GM19239 (cell line): ENCODE measurements at regions not wholly inside any gene's neighbourhood (a gene's known extent, or its start where the extent isn't known, plus 50 kb on each side); places are given as distances from the start of the nearest gene placed in this dataset.

Experiments
- DNase-seq: peaks from one replicate; pipeline ENCODE4 v3.0.0; 2011; ENCODE audit warnings: low spot score; ENCODE audit not compliant: insufficient read length
- FAIRE-seq: peaks from 2 replicates; lab custom pipeline; 2011; peaks lifted over from hg19 to GRCh38; lab: Jason Lieb, UNC

DNA sequence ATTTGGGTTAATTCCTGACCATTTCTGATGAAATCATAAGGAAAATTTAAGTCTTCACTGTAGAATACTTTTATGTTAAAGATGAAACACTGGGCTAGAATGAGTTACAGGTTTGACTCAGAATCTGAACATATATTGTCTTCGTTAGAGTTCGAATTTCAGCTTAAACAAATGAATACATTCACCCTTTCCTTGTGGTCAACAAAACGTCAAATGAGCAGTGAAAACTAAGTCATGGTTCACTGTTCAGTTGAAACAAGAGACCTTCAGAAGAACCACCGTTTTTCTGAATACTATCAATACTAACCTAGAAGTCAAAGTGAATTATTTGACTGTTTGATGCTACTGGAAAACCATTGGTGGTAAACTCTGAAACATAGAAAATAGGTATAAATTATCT, 235.2 kb upstream of the ZWINT start:
- FAIRE-seq, result peak; percentile 26
- DNase-seq, result no peak

DNA sequence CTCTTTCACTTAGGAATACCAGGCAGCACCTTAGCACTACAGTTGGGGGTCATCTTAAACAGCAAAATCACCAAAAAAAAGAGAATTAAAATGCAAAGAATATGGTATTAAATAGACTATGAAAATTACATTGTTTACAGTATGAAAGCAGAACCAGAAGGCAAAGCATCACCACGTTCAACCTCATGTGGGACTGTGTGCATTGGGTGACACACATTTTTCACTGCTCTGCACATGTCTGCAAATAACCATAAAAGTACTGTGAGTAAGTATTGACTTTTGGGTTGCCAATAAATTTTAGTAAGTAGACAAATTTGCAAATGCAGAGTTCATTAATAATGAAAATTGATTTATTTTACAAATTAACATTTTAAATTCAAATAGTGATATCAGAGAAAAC, 232.1 kb upstream of the ZWINT start:
- no peak for DNase-seq
- FAIRE-seq, result no peak

DNA sequence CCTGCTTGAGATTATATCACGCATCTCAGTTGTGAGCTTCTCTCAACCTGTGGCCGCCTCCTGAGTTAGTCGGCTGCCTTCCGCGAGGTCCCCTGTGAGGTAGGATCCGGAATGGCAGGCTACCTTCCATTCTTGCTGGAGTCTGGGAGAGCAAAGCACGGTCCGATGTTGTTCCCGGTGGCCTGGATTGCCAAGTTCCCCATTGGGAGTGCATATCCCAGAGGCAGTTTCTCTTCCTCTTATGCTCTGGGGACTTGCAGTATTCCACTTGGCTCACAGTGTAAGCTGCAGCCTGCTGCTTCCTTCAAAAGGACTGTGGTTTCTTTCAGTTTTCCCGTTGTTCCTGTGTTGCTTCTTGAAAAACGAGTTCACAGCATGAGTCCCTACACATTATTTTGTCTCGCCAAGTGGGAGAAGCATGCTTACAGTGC, 225.4 kb upstream of the ZWINT start:
- no peak for DNase-seq
- no peak for FAIRE-seq

DNA sequence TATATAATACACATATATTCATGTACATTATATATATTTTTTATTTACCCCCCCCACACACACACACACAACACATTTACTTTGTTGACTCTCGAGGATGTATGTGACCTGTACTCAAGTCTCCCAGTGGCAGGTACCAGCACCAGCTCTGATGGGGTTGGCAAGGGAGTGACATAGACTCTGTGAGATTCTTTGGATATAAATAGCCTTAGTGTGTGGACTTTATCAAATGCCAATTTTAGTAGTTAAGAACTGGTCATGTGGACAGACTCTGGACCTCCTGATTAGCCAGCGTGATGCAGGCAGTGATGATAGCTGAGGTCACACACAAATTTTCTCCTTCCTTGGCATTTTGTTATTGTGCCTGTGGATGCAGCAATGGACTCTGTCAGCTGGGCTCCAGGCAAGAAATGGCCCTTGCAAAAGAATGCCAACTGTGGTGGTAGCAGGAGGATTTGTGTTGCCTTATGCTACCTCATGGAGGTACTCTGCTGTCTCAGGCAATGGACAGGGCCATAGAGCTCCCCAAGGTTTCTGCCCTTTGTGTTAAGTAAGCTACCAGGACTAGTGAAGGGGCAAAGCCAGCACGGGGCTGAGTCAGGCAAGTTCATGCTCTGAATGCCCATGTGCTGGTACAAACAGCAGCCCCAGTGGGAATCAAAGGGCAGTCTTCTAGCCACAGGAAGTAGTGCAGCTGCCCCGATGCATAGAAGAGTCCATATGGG, 224.6 kb upstream of the ZWINT start:
- FAIRE-seq, result no peak
- no peak for DNase-seq

DNA sequence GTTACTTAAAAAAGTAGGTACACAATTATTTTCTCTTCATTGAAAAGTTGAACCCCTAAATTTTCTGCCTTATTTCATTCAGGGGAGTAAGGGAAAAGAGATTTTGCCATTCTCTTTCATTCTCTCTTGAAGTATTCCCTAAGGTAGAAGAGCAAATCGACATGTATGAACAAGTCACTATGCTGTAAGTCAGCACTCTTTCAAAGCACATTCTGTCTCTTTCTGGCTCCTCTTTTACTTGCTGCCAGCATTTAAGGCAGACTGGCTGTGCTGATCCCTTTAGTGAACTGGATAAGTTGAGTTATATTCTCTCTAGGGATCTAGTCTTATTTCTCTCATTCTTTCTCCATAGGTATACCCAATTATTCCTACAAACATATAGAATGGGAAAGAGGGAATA, 222.3 kb upstream of the ZWINT start:
- no peak for FAIRE-seq
- no peak for DNase-seq

DNA sequence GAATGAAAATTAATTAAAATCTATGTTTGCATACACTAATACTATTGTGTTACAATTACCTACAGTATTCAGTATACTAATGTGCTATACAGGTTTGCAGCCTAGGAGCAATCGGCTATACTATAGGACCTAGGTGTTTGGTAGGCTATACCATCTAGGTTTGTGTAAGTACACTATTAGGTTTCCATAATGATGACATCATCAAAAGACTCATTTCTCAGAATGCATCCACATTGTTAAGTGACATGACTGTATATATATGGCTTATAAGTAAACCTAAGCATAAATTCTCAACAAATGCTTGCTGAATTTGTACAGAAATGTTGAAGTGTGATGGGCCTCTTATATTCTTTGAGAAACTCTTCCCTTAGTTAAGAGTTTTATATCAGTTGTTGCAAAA, 206.5 kb upstream of the ZWINT start:
- DNase-seq (no peak), FAIRE-seq (no peak)

DNA sequence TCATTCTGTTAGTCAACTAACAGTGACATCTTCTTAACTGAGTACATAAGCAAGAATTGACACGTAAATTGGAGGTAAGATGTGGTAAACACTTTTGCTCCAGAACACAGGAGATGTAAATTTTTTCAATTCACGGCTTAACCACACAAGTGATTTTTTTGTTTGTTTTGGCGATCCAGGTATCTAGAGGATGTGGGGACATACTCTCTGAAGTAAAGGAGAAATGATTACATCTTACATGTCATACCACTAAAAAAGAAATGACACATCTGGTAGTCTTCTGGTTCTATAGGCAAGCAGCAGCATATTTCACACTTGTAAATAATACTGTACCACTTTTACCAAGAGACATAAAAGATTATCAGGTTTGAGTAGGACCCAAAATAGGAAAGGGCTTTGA, 200.3 kb upstream of the ZWINT start:
- FAIRE-seq (no peak), DNase-seq (no peak)

DNA sequence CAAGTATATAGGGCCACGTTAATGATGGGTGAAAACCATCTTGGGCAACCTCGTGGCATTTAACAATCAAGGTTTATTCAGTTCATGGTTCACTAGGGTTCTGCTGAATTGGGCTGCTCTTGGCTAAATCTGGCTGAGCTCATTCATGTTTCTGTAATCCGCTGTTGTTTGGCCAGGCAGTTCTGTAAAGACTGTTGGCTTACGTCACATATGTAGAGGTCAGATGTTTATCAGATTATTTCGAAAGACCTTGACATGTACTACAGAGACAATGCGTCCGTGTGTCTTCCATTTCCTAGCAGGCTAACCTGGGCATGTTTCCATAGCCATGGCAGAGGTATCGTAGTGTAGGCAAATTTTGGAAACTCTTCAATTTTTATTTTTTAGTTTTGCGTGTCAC, 190.0 kb upstream of the ZWINT start:
- DNase-seq (no peak), FAIRE-seq (no peak)

DNA sequence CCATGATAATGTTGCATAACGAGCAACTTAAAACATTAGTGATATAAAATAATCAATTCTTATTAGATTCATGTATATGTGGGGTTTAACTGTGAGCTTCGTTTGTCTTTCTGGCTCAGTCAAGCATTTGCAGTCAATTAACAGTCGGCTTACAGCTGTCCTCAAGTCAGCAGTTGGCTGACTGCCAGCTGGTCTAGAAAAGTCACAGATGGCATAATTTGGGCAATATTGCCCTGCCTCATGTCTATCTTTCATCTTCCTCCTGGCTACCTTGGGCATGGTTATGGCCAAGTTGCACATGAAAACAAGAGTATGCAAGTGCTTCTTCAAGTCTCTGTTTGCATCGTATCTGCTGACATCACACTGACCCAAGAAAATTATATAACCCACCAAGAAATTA, 186.1 kb upstream of the ZWINT start:
- DNase-seq (no peak), FAIRE-seq (no peak)

DNA sequence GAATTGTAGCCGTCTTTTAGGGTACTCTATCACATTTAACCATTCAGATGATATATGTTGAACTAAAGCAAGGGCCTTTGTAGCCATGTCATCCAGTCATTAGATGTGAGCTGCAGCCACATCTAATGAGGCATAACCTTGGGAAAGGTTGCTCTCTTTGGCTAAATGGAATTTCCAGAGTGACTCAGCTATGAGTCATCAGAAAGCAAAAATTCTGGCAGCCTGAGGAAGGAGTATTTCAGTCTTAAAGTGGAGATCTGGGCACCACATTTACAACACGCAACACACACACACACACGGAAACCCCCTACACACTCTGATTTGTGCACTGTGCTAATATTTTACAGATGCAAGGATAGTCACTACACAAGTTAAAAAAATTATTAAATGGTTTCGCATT, 176.9 kb upstream of the ZWINT start:
- DNase-seq (no peak), FAIRE-seq (no peak)

DNA sequence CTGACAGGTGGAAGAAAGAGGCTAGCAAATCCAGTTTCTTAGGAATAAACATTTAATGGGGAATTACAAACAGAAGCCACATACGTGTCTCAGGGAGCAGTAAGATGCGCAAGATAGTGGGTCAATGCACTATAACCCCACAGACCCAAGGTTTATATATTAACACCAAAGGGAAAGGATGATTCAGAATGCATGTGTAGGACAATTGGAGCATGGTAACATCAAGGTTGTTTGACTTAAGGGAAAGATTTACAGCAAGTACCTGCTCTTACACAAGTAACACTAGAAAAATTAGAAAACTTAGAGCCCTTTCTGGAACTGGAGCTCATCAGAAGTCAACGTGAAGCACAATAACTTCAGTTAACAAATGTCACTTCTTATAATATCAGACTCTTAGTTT, 161.1 kb upstream of the ZWINT start:
- no peak for FAIRE-seq
- DNase-seq, result no peak

DNA sequence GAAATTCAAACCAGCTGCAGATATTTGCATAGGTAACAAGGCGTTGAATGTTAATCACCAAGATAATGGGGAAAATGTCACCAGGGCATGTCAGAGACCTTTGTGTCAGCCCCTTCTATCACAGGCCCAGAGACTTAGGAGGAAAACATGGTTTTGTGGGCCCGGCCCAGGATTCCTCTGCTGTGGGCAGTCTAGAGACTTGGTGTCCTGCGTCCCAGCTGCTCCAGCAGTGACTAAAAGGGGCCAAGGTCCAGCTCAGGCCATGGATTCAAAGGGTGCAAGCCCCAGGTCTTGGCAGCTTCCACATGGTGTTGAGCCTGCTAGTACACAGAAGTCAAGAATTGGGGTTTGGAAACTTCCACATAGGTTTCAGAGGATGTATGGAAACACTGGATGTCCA, 147.5 kb upstream of the ZWINT start:
- DNase-seq (no peak), FAIRE-seq (no peak)

DNA sequence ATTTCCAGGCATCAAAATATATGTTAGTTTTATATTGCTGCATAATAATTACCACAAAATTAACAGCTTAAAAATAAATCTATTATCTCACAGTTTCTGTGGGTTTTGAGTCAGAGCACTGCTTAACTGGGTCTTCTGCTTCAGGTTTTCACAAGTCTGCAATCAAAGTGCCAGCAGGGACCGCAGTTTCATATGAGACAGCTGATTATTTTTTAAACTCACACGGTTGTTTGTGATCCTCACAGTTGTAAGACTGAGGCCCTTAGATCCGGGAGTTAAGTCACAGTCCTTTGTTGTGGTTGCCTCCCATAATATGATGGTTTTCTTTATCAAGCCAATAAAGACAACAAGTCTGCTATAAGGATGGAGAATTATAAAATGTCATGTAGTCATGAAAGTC, 146.0 kb upstream of the ZWINT start:
- DNase-seq (no peak), FAIRE-seq (no peak)

DNA sequence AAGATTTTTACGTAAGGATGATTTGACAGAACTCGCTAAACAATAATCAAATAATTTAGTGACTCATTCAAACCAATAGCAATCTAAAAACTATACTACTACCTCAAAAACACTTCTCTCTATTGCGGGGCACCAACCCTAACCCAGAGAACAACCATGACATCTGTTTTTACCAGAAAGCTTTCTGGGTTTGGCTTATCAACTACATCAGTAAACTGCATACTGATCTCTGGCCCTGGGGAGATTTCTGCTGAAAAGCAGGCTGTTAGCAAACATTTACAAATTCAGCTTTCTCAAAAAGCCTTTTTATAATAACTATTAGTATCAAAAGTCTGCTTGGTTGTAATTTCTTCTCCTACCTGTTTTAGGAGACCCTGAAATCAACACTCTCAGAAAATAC, 144.5 kb upstream of the ZWINT start:
- DNase-seq (no peak), FAIRE-seq (no peak)

DNA sequence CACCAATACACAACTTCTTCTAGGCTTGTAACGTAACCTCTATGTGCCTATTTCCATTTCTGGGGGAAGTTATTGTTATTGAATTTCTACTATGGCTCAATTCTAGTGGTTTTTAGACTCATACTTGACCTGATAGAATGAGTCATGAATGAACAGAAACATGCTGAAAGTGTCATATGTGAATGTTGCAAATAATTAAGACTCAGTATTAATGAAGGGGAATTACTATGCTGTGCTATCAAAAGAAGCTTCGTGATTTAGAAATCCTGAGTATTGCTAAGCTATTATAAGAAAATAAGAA, 135.1 kb upstream of the ZWINT start:
- FAIRE-seq (no peak), DNase-seq (no peak)

DNA sequence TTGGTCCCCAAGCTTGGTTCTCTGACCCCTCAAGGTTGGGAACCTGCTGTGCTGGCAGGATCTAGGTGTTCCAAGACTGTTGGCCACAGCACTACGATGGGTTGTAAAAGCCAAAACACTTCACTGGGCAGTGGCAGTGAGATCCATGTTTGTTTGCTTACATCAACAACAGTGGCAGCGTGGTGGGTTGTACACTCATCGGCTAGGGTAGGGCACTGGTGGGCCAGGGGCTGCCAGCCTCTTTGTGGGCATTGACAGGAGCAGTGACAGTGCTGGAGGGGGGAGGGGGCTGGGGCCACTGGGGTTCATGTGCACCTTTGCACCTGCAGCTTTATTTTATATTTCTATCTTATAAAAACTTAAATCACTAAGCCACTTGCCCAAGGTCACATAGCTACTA, 126.7 kb upstream of the ZWINT start:
- no peak for FAIRE-seq

DNA sequence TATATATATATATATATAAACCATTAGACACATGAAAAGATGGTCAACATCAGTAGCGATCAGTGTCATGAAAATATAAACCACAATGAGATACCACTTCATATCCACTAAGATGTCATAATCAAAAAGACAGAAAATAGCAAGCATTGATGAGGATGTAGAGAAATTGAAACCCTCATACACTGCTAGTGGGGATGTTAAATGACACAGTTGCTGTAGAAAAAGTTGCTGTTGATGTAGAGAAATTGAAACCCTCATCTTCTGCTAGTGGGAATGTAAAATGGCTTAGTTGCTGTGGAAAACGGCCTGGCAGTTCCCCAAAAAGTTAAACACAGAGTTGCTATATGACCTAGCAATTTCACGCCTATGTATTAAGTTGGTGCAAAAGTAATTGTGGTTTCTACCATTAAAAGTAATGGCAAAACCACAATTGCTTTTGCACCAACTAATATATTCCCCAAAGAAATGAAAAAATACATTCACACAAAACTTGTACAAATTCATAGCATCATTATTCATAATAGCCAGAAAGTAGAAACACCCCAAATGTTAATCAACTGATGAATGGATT, 120.5 kb upstream of the ZWINT start:
- FAIRE-seq, result no peak
- no peak for DNase-seq

More for the DNA sequence above, 126.7 kb upstream of the ZWINT start:
- DNase-seq, result no peak

DNA sequence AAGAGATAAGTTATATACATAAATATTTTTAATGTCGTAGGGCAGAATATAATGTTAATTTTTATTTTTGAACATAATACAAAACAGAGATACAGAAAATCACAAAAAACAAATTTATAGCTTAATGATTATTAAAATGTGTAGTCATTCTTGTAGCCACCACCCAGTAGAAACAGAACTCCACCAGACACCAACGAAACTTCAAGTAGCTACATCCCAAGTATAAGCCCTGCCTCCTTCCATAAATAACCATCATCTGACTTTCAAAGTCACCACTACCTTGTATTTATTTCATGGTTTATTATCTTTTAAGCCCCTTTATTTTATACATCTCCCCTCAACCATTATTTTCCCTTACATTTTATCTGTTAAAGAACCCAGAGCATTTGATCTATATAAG, 111.9 kb upstream of the ZWINT start:
- FAIRE-seq (no peak), DNase-seq (no peak)

DNA sequence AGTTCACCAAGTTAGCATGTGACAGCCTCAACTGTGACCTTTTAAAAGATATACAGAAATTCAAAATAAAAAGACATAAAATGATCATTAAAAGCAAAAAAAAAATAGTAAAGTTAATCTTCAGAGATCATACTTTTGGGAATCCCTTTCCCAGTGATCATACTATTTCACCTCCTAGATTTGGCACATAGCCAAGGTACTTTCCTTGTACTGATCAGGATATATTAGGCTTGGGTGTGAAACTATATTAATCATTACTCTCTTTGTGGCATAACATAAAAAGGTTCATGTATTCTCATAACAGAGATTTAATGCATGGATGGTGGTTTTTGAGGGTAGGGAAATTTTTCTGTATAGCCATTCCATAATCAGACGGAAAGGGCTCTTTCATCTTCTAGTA, 109.6 kb upstream of the ZWINT start:
- FAIRE-seq, result no peak

DNA sequence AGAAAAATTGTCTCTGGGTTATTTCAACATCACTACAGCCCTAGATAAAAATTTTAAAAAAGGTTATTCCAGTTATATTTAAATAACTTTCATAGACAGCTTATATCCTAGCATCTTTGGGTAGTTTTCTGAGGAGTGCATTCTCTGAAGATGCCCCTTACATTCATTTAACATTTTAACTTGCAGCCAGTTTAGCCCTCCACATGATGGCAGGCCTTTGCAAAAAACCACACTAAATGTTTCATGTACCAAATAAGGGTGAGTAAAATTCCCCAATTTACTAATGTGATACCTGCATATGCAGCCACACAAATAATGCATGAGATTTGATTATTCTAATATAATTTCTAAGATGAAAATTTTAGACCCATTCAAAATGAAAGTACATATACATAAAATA, 108.4 kb upstream of the ZWINT start:
- DNase-seq, result no peak

More for the DNA sequence above, 109.6 kb upstream of the ZWINT start:
- no peak for DNase-seq

DNA sequence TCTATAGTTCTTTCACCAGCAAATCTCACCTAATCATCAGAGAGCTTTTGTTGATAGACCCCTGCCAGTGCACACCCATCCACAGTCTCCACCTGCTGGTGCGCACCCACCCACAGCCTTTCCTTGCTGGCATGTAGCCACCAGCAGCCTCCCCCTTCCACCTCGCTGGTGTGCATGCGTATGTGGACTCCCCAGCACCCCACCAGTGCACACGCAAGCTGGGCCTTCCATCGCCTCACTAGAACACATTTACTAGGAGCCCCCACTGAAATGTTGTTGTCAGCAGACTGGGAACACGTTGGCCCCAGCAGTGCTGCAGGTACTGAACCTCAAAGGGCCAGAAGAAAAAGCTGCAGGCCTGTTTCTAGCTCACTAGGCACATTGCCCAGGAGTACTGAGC, 104.9 kb upstream of the ZWINT start:
- no peak for DNase-seq

More for the DNA sequence above, 108.4 kb upstream of the ZWINT start:
- FAIRE-seq, result no peak

DNA sequence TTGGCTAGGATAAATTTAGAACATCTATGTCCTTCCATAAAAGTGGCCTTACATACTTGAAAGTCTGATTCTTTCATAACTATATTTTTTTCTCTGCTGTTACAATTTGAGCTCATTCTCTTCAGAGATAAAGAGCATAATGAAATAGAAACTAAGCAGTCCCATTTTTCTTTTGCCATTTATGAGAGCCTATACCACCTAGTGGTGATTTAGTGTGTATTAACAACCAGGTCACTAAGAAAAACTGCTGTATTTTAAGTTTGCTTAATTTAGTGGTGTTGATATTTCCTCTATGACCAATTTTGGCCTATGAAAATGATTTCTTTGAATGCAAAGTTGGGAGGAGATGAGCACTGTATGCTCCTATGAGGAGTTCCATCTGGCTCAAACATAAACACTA, 88.7 kb upstream of the ZWINT start:
- DNase-seq (no peak), FAIRE-seq (no peak)

More for the DNA sequence above, 104.9 kb upstream of the ZWINT start:
- FAIRE-seq, result no peak
